HFF-Myc (cell line): ENCODE measurements at regions not wholly inside any gene's neighbourhood (a gene's known extent, or its start where the extent isn't known, plus 50 kb on each side); places are given as distances from the start of the nearest gene placed in this dataset.

ENCODE experiments used
- DNase-seq: peaks from one replicate; pipeline ENCODE4 v3.0.0-alpha.2; 2011; ENCODE audit warnings: low read depth; ENCODE audit errors: extremely low read depth
- H3K4me3 ChIP-seq: replicated peaks from 2 replicates; pipeline ENCODE4 v1.5.1; 2011; ENCODE audit warnings: low read depth, mild to moderate bottlenecking, control low read depth, low read length
- TF ChIP-seq, protein P1 (sequence below): IDR thresholded peaks from 2 replicates; pipeline ENCODE4 v1.5.1; 2012; ENCODE audit warnings: mild to moderate bottlenecking, low read depth, low read length, control low read depth; ENCODE audit errors: missing control alignments

- no peak overlapping the region for H3K4me3 ChIP-seq
- TF ChIP-seq, protein P1, sequence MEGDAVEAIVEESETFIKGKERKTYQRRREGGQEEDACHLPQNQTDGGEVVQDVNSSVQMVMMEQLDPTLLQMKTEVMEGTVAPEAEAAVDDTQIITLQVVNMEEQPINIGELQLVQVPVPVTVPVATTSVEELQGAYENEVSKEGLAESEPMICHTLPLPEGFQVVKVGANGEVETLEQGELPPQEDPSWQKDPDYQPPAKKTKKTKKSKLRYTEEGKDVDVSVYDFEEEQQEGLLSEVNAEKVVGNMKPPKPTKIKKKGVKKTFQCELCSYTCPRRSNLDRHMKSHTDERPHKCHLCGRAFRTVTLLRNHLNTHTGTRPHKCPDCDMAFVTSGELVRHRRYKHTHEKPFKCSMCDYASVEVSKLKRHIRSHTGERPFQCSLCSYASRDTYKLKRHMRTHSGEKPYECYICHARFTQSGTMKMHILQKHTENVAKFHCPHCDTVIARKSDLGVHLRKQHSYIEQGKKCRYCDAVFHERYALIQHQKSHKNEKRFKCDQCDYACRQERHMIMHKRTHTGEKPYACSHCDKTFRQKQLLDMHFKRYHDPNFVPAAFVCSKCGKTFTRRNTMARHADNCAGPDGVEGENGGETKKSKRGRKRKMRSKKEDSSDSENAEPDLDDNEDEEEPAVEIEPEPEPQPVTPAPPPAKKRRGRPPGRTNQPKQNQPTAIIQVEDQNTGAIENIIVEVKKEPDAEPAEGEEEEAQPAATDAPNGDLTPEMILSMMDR = no peak
- no peak for DNase-seq
Observed at GRCh38 chr22:27507935-27508526, 293.5 kb downstream of the MN1 start.

GRCh38 chr22:27509132-27509920, 292.2 kb downstream of the MN1 start:
- no peak for DNase-seq
- H3K4me3 ChIP-seq = no peak overlapping the region
- TF ChIP-seq, protein P1 = no peak

DNA sequence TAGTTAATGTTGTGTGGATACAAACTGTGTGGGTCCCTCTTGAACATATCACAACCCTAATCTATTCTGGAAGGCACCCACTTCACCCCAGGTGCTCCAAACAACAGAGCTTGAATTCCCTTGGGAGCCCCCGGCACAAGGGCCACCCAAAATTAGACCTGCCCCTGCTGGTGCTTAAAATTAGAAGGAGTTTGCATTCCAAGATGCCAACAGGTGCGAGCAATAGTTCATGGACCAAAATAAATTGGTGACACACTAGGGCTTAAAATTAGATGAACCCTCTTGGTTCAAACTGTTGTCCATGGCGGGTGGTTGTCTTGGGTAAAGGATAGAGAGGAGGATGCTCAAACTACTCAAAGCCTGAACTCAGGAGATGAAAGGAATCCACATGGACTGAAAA, 291.5 kb downstream of the MN1 start:
- TF ChIP-seq, protein P1 = no peak
- H3K4me3 ChIP-seq = no peak overlapping the region
- no peak for DNase-seq

DNA sequence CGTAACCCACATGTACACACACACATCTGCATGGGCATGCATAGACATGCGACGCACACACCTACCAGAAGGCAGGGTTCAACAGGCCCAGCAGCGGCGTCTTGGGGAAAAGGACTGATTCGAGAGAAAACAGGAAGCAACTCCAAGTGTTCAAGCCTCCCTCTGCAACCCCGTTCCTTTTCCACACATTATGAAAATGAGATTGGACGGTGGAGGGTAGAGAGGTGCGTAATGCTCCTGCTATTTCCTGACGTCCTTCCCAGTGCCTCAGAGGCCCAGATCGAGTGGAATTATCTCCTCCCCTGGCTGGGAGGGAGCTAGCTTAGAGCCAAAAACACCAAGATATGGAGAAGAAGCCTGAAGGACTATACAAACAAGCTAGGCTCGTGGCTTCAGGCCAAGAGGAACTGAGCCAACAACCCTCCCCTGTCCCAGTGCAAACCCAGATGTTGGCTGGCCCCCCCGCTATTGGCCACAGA, 289.2 kb downstream of the MN1 start:
- no peak overlapping the region for H3K4me3 ChIP-seq
- peak; percentile 82 for DNase-seq
- TF ChIP-seq, protein P1 = no peak

GRCh38 chr22:27513021-27513420, 288.5 kb downstream of the MN1 start:
- TF ChIP-seq, protein P1 = no peak
- no peak overlapping the region for H3K4me3 ChIP-seq
- DNase-seq = no peak

DNA sequence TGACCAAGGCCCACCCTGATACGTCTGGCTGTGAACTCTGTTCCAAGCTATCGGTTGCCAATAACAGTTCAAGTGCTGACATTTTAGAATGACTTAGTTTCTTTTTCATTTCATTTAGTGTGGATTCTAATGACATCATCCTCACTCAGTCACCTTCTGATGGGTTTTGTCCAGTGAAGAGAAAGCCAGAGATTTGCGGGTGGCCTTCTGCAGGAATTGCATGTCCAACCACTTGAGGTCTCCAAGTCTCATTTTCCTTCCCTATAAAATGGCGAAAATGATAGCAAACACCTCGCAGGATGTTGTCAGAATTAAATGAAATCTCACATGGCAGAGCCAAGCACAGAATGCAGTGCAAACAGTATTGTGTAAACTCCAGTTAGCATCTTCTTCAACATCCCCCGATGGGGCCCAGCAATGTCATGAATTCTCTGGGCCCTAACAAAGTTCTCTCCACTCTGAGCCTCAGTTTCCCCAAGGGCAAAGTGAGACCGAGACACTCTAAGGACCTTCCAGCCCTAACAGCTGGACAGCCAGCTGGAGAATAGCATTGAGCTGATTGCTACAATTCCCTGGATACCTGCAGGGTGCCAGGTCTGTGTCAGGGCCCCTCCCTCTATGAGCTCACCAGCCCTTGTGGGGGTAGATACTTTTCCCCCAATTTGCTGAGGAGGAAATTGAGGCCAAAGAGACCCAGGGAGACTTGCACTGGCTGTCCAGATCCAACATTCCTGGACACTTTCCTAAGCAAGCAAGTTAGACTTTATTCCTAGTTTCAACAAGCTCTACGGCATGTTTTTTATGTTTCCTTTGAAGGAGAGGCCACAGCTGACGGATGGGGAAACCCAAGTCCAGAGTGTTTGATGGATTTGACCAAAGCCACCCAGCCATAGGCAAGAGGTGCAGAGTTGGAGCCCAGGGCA, 286.7 kb downstream of the MN1 start:
- DNase-seq = no peak
- H3K4me3 ChIP-seq = no peak overlapping the region
- TF ChIP-seq, protein P1 = no peak
